Colonic mucosa (tissue), 4 donors: ENCODE measurements at regions not wholly inside any gene's neighbourhood (a gene's known extent, or its start where the extent isn't known, plus 50 kb on each side); places are given as distances from the start of the nearest gene placed in this dataset.

ENCODE experiments used
- DNase-seq: peaks from one replicate; pipeline ENCODE4 v3.0.0-alpha.2; 2020
- H3K27ac ChIP-seq: fragments of 200-600 bp; one replicate; pipeline ENCODE4 v1.8.0; 2021
- H3K27me3 ChIP-seq: fragments of 200-600 bp; one replicate; pipeline ENCODE4 v1.8.0; 2021
- H3K36me3 ChIP-seq: fragments of 200-600 bp; one replicate; pipeline ENCODE4 v1.8.0; 2021
- H3K4me1 ChIP-seq: fragments of 200-600 bp; one replicate; pipeline ENCODE4 v1.8.0; 2021; ENCODE audit warnings: mild to moderate bottlenecking
- H3K4me3 ChIP-seq: fragments of 200-600 bp; one replicate; pipeline ENCODE4 v1.8.0; 2021
- H3K9ac ChIP-seq, 2 donors: one replicate each; pipeline ENCODE4 v1.7.0; 2013; ENCODE audit warnings: control low read depth in 2 of 2, low read depth in 2 of 2, low read length in 2 of 2
- H3K9me3 ChIP-seq: fragments of 200-600 bp; one replicate; pipeline ENCODE4 v1.8.0; 2021
- intact Hi-C: fragments of 100-400 bp; cut with DNase I; formaldehyde crosslinking; loops from one replicate; pipeline ENCODE4 v1.14.1; 2022
- TF ChIP-seq, protein P1 (sequence below): fragments of 200-600 bp; IDR thresholded peaks from one replicate; pipeline ENCODE4 v1.8.0; 2022; ENCODE audit warnings: antibody characterized with exemption, mild to moderate bottlenecking
- donor health status: healthy.
- donor health status: DM: no; HTN: no; CAD: no.
- donor health status: DM: no; HTN: no; CAD: no.

DNA sequence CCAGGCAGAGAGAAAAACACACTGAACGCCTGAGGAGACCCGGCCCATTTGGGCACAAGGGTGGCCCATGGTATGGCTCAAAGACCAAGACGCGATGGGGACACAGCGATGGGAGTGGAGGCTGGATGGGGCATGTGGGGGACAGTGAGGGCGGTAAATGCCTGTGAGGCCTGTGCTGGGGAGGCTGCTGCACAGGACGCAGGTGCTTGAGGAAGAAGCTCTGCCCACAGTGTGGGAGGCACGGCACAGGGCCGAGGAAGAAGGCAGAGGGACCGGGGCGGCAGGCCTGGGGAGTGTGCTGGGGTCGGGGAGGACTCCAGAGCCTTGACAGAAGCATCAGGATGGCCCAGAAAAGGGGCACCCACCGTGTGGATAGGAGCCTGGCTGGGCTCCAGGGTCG lies 75.9 kb upstream of the WNT11 start:
- Histone ChIP-seq H3K9me3 (no peaks in the 10 kb centered on the region), H3K4me3 (no peak overlapping the region), H3K9ac (no peak overlapping the region), H3K27me3 (no peaks in the 10 kb centered on the region), H3K4me1 (no peaks in the 10 kb centered on the region), H3K36me3 (no peaks in the 10 kb centered on the region), H3K27ac (no peak overlapping the region)
- DNase-seq: no peak
- intact Hi-C loops: no loop called here
- TF ChIP-seq, protein P1, sequence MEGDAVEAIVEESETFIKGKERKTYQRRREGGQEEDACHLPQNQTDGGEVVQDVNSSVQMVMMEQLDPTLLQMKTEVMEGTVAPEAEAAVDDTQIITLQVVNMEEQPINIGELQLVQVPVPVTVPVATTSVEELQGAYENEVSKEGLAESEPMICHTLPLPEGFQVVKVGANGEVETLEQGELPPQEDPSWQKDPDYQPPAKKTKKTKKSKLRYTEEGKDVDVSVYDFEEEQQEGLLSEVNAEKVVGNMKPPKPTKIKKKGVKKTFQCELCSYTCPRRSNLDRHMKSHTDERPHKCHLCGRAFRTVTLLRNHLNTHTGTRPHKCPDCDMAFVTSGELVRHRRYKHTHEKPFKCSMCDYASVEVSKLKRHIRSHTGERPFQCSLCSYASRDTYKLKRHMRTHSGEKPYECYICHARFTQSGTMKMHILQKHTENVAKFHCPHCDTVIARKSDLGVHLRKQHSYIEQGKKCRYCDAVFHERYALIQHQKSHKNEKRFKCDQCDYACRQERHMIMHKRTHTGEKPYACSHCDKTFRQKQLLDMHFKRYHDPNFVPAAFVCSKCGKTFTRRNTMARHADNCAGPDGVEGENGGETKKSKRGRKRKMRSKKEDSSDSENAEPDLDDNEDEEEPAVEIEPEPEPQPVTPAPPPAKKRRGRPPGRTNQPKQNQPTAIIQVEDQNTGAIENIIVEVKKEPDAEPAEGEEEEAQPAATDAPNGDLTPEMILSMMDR: no peak

DNA sequence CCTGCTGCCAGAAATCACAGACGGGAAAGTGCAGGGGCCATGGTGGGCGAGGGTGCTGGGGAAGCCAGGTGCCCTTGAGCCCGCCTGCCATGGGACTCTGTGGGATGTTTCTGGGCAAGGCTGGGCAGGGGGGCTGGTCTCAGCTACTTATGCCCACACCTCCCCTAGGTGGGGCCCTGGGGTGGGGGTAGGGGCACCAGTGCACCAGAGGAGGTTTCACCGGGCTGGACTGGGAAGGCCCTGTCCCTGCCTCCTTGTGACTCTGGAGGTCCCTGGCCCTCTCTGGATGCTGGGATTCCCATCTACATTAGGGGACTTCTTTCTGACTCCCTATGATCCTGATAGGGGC lies 75.2 kb upstream of the WNT11 start:
- H3K36me3 ChIP-seq: no peaks in the 10 kb centered on the region
- H3K4me1 ChIP-seq: no peaks in the 10 kb centered on the region
- no peak overlapping the region for H3K9ac ChIP-seq
- no peak overlapping the region for H3K4me3 ChIP-seq
- intact Hi-C loops: no loop called here
- TF ChIP-seq, protein P1: no peak
- no peak for DNase-seq
- no peak overlapping the region for H3K27ac ChIP-seq
- H3K27me3 ChIP-seq: no peaks in the 10 kb centered on the region
- H3K9me3 ChIP-seq: no peaks in the 10 kb centered on the region

DNA sequence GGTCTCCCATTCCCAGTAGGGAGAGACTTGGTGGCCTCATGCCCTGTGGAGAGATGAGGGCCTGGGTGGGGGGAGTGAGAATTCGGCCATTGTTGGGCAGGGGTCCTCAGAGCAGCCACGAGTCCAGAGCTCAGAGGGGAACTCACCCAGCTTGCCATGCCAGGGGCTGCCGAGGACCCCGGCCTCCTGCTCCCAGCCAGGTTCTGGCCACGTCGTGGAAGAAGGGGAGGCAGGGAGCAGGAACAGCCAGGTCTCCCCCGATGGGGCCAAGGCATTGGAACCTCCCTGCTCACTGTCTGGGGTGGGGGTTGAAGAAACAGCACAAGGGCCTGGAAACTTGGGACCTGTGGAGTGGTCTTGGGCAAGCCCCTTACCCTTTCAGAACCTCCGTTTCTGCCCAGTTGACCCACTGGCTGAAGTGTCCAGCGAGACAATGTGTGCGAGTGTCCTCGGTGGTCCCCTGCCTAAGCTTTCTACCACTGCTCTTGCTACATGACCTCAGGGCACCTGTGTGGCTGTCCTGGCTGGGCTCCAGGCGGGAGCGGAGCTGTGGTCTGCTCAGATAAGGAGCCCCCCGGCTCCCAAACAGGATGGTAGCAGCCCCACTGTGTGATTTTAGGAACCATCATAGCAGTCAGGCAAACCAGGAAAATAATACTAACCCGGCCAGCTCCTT lies 74.7 kb upstream of the WNT11 start:
- TF ChIP-seq, protein P1: no peak
- Histone ChIP-seq H3K27me3 (no peaks in the 10 kb centered on the region), H3K4me3 (no peak overlapping the region), H3K27ac (no peak overlapping the region), H3K9me3 (no peaks in the 10 kb centered on the region), H3K4me1 (no peaks in the 10 kb centered on the region), H3K36me3 (no peaks in the 10 kb centered on the region), H3K9ac (no peak overlapping the region)
- intact Hi-C loops: no loop called here
- no peak for DNase-seq

DNA sequence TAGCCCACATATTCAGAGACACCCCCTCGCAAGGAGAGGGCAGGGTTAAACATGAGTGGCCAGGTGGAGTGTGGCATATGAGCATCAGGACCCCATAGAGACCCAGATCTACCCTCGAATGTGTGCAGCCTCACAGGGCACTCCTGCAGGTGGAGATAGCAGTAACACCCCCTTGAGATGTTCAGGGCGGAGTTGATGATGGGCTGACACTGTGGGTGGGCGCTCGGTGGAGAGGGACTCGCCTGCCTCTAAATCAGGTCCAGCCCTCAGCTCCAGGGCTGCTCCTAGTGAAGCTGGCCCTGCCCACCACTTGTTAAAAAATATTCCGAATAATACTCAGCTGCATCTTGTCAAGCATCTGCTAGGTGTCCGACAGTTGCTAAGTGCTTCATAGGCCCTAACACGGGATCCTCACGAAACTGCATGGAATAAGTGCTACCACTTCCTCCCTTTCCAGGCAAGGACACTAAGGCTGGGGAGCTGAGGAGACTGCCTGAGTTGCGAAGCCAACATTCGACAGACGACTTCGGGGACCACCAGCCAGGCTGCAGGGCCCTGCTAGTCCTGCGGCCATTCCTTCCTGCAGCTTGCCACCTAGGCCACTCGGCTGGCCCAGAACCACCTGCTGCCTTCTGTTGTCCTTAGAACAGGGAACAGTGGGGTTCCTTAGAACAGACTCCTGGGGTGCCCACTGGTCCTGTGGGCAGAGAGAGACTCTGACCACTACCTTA lies 74.0 kb upstream of the WNT11 start:
- no peak for DNase-seq
- H3K4me1 ChIP-seq: no peaks in the 10 kb centered on the region
- intact Hi-C loops: no loop called here
- TF ChIP-seq, protein P1: no peak
- no peak overlapping the region for H3K27ac ChIP-seq
- H3K9me3 ChIP-seq: no peaks in the 10 kb centered on the region
- H3K36me3 ChIP-seq: no peaks in the 10 kb centered on the region
- no peak overlapping the region for H3K4me3 ChIP-seq
- no peaks in the 10 kb centered on the region for H3K27me3 ChIP-seq
- no peak overlapping the region for H3K9ac ChIP-seq

DNA sequence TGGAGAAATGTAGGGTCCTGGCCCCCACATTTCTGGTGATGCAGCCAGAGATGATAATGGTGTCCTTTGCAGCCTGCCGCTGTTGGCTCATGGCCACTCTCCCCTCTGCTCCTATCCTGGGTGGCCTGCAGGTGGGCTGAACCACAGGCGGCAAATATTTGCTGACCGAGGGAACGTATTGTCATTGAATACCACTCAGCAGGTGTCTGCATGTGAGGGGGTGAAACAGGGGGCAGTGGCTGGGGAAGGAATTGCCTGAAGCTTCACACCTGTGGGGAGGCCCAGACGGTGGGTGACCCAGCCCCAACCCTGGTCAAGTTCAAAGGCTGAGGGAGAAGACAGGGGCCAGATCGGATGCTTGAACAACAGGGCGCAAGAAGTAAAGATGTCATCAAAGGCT lies 73.3 kb upstream of the WNT11 start:
- intact Hi-C loops: no loop called here
- H3K36me3 ChIP-seq: no peaks in the 10 kb centered on the region
- no peak for DNase-seq
- H3K4me3 ChIP-seq: no peak overlapping the region
- no peaks in the 10 kb centered on the region for H3K4me1 ChIP-seq
- no peak overlapping the region for H3K27ac ChIP-seq
- TF ChIP-seq, protein P1: no peak
- no peaks in the 10 kb centered on the region for H3K27me3 ChIP-seq
- no peaks in the 10 kb centered on the region for H3K9me3 ChIP-seq
- H3K9ac ChIP-seq: no peak overlapping the region
